WTC11 (cell line): ENCODE measurements at regions not wholly inside any gene's neighbourhood (a gene's known extent, or its start where the extent isn't known, plus 50 kb on each side); places are given as distances from the start of the nearest gene placed in this dataset.

Source experiments
- ATAC-seq: fragments of 200-7000 bp; cut with Tn5 transposase; 2 replicates; pipeline ENCODE4 v1.10.0; 2021; ENCODE audit warnings: mild to moderate bottlenecking, moderate library complexity
- CTCF ChIA-PET: fragments of 300-600 bp; sonication (Branson Sonifier 250); formaldehyde crosslinking; loops from one replicate; lab custom pipeline; 2021; ENCODE audit warnings: antibody characterized with exemption; lab: Charles Lee
- POLR2A ChIA-PET: fragments of 350-600 bp; sonication (Branson Sonifier 250); formaldehyde crosslinking; loops from one replicate; lab custom pipeline; 2021; ENCODE audit warnings: antibody characterized with exemption; lab: Charles Lee
- DNase-seq: peaks from one replicate; pipeline ENCODE4 v3.0.0; 2021; ENCODE audit warnings: low spot score
- H3K27ac Mint-ChIP-seq: 2 replicates; pipeline ENCODE4 v1.8.0; 2021; ENCODE audit warnings: mixed read lengths
- H3K27me3 Mint-ChIP-seq: 2 replicates; pipeline ENCODE4 v1.8.0; 2021; ENCODE audit warnings: low read depth, mild to moderate bottlenecking, moderate library complexity, mixed read lengths
- H3K36me3 Mint-ChIP-seq: 2 replicates; pipeline ENCODE4 v1.8.0; 2021; ENCODE audit warnings: mixed read lengths
- H3K4me1 Mint-ChIP-seq: 2 replicates; pipeline ENCODE4 v1.8.0; 2022; ENCODE audit warnings: mixed read lengths
- H3K4me3 Mint-ChIP-seq: 2 replicates; pipeline ENCODE4 v1.8.0; 2021; ENCODE audit warnings: mild to moderate bottlenecking, moderate library complexity, mixed read lengths
- H3K9me3 Mint-ChIP-seq: 2 replicates; pipeline ENCODE4 v1.8.0; 2021; ENCODE audit warnings: mixed read lengths
- CDX4 ChIP-seq: fragments of 250-450 bp; sonication (Bioruptor Pico); IDR thresholded peaks from 2 replicates; pipeline ENCODE4 v1.9.0; 2021; ENCODE audit warnings: moderate library complexity, mild to moderate bottlenecking, inconsistent platforms, borderline replicate concordance
- FOXP4 ChIP-seq: sonication (generic); formaldehyde crosslinking; IDR thresholded peaks from 2 replicates; pipeline ENCODE4 v1.8.0; 2022; ENCODE audit warnings: mild to moderate bottlenecking, missing genetic modification reagents
- HMGXB4 ChIP-seq: sonication (generic); formaldehyde crosslinking; IDR thresholded peaks from 2 replicates; pipeline ENCODE4 v1.8.1; 2023; ENCODE audit warnings: mild to moderate bottlenecking, moderate library complexity, missing genetic modification reagents
- MYBL2 ChIP-seq: sonication (generic); formaldehyde crosslinking; IDR thresholded peaks from 2 replicates; pipeline ENCODE4 v1.8.1; 2023; ENCODE audit warnings: mild to moderate bottlenecking, moderate library complexity, missing genetic modification reagents
- NFE2L1 ChIP-seq: sonication (generic); formaldehyde crosslinking; IDR thresholded peaks from 2 replicates; pipeline ENCODE4 v1.8.1; 2023; ENCODE audit warnings: missing genetic modification reagents
- NR2C2 ChIP-seq: sonication (generic); formaldehyde crosslinking; IDR thresholded peaks from 2 replicates; pipeline ENCODE4 v1.8.0; 2022; ENCODE audit warnings: mild to moderate bottlenecking, missing genetic modification reagents
- PRRX2 ChIP-seq: fragments of 250-450 bp; sonication (Bioruptor Pico); IDR thresholded peaks from 2 replicates; pipeline ENCODE4 v1.8.0; 2021; ENCODE audit warnings: mild to moderate bottlenecking
- RORB ChIP-seq: fragments of 250-450 bp; sonication (Bioruptor Pico); IDR thresholded peaks from 2 replicates; pipeline ENCODE4 v1.9.0; 2021; ENCODE audit warnings: mild to moderate bottlenecking
- TCF7 ChIP-seq: sonication (generic); formaldehyde crosslinking; IDR thresholded peaks from 2 replicates; pipeline ENCODE4 v1.8.0; 2022; ENCODE audit warnings: mild to moderate bottlenecking, low read depth, missing genetic modification reagents, moderate library complexity
- TEAD1 ChIP-seq: sonication (generic); formaldehyde crosslinking; IDR thresholded peaks from 2 replicates; pipeline ENCODE4 v1.8.0; 2022; ENCODE audit warnings: mild to moderate bottlenecking, missing genetic modification reagents
- ZBTB21 ChIP-seq: sonication (generic); formaldehyde crosslinking; IDR thresholded peaks from 2 replicates; pipeline ENCODE4 v1.8.1; 2023; ENCODE audit warnings: mild to moderate bottlenecking, missing genetic modification reagents, borderline replicate concordance
- ZMAT4 ChIP-seq: fragments of 250-450 bp; sonication (Bioruptor Pico); IDR thresholded peaks from 2 replicates; pipeline ENCODE4 v1.9.0; 2021; ENCODE audit warnings: mild to moderate bottlenecking
- ZNF138 ChIP-seq: sonication (generic); formaldehyde crosslinking; conservative IDR thresholded peaks from 2 replicates; pipeline ENCODE4 v1.8.1; 2022; ENCODE audit warnings: mild to moderate bottlenecking, moderate library complexity, missing genetic modification reagents
- ZNF263 ChIP-seq: sonication (generic); formaldehyde crosslinking; IDR thresholded peaks from 2 replicates; pipeline ENCODE4 v1.8.1; 2022; ENCODE audit warnings: low read depth, mild to moderate bottlenecking, moderate library complexity, missing genetic modification reagents
- ZNF317 ChIP-seq: sonication (generic); formaldehyde crosslinking; IDR thresholded peaks from 2 replicates; pipeline ENCODE4 v1.8.1; 2023; ENCODE audit warnings: low read depth, mild to moderate bottlenecking, moderate library complexity, missing genetic modification reagents, borderline replicate concordance
- ZNF416 ChIP-seq: fragments of 250-450 bp; sonication (Bioruptor Pico); IDR thresholded peaks from 2 replicates; pipeline ENCODE4 v1.9.0; 2021; ENCODE audit warnings: mild to moderate bottlenecking, inconsistent platforms
- TF ChIP-seq, protein P1 (sequence below): sonication (generic); formaldehyde crosslinking; IDR thresholded peaks from 2 replicates; pipeline ENCODE4 v1.8.0; 2022; ENCODE audit warnings: mild to moderate bottlenecking, missing genetic modification reagents
- TF ChIP-seq, protein P2 (sequence below): sonication (generic); formaldehyde crosslinking; IDR thresholded peaks from 2 replicates; pipeline ENCODE4 v1.8.1; 2022; ENCODE audit warnings: missing genetic modification reagents, borderline replicate concordance
- TF ChIP-seq, protein P3 (sequence below): sonication (generic); formaldehyde crosslinking; IDR thresholded peaks from 2 replicates; pipeline ENCODE4 v1.8.0; 2023; ENCODE audit warnings: missing genetic modification reagents
- TF ChIP-seq, protein P4 (sequence below): sonication (generic); formaldehyde crosslinking; IDR thresholded peaks from 2 replicates; pipeline ENCODE4 v1.8.1; 2023; ENCODE audit warnings: mild to moderate bottlenecking, missing genetic modification reagents
- TF ChIP-seq, protein P5 (sequence below): sonication (generic); formaldehyde crosslinking; IDR thresholded peaks from 2 replicates; pipeline ENCODE4 v1.8.1; 2023; ENCODE audit warnings: mild to moderate bottlenecking, missing genetic modification reagents, moderate library complexity
- TF ChIP-seq, protein P6 (sequence below): sonication (generic); formaldehyde crosslinking; conservative IDR thresholded peaks from 2 replicates; pipeline ENCODE4 v1.8.1; 2022; ENCODE audit warnings: mild to moderate bottlenecking, missing genetic modification reagents

DNA sequence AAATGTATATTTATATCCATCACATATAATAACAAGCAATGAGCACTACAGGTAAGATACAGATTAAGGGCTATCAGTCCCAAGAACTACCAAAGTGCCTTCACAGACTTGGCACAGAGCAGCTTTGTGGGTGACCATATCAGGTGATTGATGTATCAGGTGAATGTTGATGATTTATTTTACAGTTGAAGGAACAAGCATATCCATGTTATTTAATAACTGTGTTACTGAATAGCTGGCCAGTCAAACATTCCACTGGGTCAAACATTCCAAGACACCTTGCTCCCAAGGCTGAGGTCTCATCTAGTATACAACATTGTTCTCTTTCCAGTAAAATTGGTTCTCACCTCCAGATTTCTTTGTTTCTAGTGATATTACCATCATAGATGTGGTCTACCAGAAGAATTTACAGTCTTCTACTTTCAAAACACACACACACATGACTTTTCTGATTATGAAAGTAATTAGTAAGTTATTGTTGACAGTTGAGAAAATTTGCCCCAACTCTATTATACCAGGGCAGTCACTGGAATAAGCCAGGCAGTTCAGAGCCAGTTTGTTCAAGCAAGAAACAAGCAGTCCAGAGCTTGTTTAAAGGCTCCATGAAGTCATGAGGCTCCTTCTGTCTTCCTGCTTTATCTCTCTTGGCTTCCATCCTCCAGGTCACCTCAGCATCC lies 68.2 kb downstream of the ELAPOR2 start:
- Mint-ChIP-seq H3K27ac (no peak overlapping the region), H3K4me3 (no peak overlapping the region), H3K36me3 (peaks cover 17% of the 10 kb centered on the region), H3K4me1 (peaks cover 10% of the 10 kb centered on the region)
- CTCF ChIA-PET = no interaction called here
- DNase-seq (no peak), ATAC-seq (no peak)
- no peak for TF ChIP-seq ZNF416 (CRISPR knock-in tag)
- no peak for TF ChIP-seq FOXP4
- no peak for TF ChIP-seq NR2C2 (CRISPR knock-in tag)
- TF ChIP-seq CDX4 (CRISPR knock-in tag) = no peak
- TF ChIP-seq TEAD1 (CRISPR knock-in tag) = no peak
- no peak for TF ChIP-seq HMGXB4 (CRISPR knock-in tag)
- TF ChIP-seq, protein P1, sequence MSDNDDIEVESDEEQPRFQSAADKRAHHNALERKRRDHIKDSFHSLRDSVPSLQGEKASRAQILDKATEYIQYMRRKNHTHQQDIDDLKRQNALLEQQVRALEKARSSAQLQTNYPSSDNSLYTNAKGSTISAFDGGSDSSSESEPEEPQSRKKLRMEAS (CRISPR knock-in tag) = no peak
- TF ChIP-seq PRRX2 = no peak
- TF ChIP-seq TCF7 (CRISPR knock-in tag) = no peak
- TF ChIP-seq ZNF263 (CRISPR knock-in tag) = no peak
- TF ChIP-seq RORB (CRISPR knock-in tag) = no peak
- no peak for TF ChIP-seq NFE2L1 (CRISPR knock-in tag)
- TF ChIP-seq MYBL2 (CRISPR knock-in tag) = no peak
- TF ChIP-seq ZMAT4 (CRISPR knock-in tag) = no peak
- TF ChIP-seq, all 79 proteins: peak for 0
- H3K27me3 Mint-ChIP-seq = no peaks in the 10 kb centered on the region; the same call in 1 of the 2 replicates
- POLR2A ChIA-PET = no interaction called here
- H3K9me3 Mint-ChIP-seq = peaks cover 20% of the 10 kb centered on the region

GRCh38 chr7:86989407-86989806 lies 70.0 kb downstream of the ELAPOR2 start:
- POLR2A ChIA-PET = no interaction called here
- Mint-ChIP-seq H3K36me3 (peaks cover 30% of the 10 kb centered on the region), H3K4me1 (no peaks in the 10 kb centered on the region), H3K27ac (no peak overlapping the region), H3K4me3 (no peak overlapping the region), H3K9me3 (peaks cover 35% of the 10 kb centered on the region), H3K27me3 (no peaks in the 10 kb centered on the region; the same call in 1 of the 2 replicates)
- ATAC-seq (no peak), DNase-seq (no peak)
- CTCF ChIA-PET = no interaction called here
- no peak for TF ChIP-seq ZNF138 (CRISPR knock-in tag)
- TF ChIP-seq ZNF317 (CRISPR knock-in tag) = no peak
- TF ChIP-seq HMGXB4 (CRISPR knock-in tag) = no peak
- TF ChIP-seq, protein P2, sequence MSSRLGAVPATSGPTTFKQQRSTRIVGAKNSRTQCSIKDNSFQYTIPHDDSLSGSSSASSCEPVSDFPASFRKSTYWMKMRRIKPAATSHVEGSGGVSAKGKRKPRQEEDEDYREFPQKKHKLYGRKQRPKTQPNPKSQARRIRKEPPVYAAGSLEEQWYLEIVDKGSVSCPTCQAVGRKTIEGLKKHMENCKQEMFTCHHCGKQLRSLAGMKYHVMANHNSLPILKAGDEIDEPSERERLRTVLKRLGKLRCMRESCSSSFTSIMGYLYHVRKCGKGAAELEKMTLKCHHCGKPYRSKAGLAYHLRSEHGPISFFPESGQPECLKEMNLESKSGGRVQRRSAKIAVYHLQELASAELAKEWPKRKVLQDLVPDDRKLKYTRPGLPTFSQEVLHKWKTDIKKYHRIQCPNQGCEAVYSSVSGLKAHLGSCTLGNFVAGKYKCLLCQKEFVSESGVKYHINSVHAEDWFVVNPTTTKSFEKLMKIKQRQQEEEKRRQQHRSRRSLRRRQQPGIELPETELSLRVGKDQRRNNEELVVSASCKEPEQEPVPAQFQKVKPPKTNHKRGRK (CRISPR knock-in tag) = no peak
- TF ChIP-seq, protein P3, sequence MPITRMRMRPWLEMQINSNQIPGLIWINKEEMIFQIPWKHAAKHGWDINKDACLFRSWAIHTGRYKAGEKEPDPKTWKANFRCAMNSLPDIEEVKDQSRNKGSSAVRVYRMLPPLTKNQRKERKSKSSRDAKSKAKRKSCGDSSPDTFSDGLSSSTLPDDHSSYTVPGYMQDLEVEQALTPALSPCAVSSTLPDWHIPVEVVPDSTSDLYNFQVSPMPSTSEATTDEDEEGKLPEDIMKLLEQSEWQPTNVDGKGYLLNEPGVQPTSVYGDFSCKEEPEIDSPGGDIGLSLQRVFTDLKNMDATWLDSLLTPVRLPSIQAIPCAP (CRISPR knock-in tag) = no peak
- TF ChIP-seq, protein P4, sequence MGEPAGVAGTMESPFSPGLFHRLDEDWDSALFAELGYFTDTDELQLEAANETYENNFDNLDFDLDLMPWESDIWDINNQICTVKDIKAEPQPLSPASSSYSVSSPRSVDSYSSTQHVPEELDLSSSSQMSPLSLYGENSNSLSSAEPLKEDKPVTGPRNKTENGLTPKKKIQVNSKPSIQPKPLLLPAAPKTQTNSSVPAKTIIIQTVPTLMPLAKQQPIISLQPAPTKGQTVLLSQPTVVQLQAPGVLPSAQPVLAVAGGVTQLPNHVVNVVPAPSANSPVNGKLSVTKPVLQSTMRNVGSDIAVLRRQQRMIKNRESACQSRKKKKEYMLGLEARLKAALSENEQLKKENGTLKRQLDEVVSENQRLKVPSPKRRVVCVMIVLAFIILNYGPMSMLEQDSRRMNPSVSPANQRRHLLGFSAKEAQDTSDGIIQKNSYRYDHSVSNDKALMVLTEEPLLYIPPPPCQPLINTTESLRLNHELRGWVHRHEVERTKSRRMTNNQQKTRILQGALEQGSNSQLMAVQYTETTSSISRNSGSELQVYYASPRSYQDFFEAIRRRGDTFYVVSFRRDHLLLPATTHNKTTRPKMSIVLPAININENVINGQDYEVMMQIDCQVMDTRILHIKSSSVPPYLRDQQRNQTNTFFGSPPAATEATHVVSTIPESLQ = no peak
- no peak for TF ChIP-seq ZBTB21 (CRISPR knock-in tag)
- TF ChIP-seq, protein P5, sequence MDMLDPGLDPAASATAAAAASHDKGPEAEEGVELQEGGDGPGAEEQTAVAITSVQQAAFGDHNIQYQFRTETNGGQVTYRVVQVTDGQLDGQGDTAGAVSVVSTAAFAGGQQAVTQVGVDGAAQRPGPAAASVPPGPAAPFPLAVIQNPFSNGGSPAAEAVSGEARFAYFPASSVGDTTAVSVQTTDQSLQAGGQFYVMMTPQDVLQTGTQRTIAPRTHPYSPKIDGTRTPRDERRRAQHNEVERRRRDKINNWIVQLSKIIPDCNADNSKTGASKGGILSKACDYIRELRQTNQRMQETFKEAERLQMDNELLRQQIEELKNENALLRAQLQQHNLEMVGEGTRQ (CRISPR knock-in tag) = no peak
- TF ChIP-seq, protein P6, sequence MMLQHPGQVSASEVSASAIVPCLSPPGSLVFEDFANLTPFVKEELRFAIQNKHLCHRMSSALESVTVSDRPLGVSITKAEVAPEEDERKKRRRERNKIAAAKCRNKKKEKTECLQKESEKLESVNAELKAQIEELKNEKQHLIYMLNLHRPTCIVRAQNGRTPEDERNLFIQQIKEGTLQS (CRISPR knock-in tag) = no peak
